ENCODE measurements at regions not wholly inside any gene's neighbourhood (a gene's known extent, or its start where the extent isn't known, plus 50 kb on each side); places are given as distances from the start of the nearest gene placed in this dataset.

- TF ChIP-seq, protein P1, sequence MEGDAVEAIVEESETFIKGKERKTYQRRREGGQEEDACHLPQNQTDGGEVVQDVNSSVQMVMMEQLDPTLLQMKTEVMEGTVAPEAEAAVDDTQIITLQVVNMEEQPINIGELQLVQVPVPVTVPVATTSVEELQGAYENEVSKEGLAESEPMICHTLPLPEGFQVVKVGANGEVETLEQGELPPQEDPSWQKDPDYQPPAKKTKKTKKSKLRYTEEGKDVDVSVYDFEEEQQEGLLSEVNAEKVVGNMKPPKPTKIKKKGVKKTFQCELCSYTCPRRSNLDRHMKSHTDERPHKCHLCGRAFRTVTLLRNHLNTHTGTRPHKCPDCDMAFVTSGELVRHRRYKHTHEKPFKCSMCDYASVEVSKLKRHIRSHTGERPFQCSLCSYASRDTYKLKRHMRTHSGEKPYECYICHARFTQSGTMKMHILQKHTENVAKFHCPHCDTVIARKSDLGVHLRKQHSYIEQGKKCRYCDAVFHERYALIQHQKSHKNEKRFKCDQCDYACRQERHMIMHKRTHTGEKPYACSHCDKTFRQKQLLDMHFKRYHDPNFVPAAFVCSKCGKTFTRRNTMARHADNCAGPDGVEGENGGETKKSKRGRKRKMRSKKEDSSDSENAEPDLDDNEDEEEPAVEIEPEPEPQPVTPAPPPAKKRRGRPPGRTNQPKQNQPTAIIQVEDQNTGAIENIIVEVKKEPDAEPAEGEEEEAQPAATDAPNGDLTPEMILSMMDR (IDR thresholded peaks at IDR 0.05; ENCODE audit: extremely low read depth, insufficient read depth, missing control alignments): no peak
- in situ Hi-C loops (cut with MboI; ENCODE audit: low pct_unique_long_range_greater_than_20kb, low sequenced_read_pairs, unreplicated experiment): no loop called here
- no peak for DNase-seq (ENCODE audit: low spot score)
Observed at GRCh38 chr1:105416261-105416660, 1640.2 kb upstream of the PRMT6 start.

DNA sequence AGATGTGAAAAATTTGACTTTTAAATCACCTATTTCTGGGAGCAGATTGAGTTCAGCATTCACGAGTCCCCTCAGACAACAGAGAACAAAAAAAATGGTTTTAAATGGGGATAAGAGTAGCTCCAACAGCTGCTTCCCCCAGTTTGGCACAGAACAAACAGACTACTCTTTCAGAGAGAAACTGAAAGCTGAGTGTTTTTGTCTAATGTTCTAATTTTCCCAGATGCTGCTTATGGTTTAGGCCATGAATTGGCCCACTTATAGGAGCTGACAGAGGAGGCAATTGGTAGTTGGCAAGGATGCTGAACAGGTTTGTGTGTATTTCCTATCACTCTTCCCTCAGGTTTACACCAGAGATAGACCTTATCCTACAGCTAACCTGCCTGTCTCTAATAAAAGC is 1637.4 kb upstream of the PRMT6 start:
- in situ Hi-C loops (cut with MboI; ENCODE audit: low pct_unique_long_range_greater_than_20kb, low sequenced_read_pairs, unreplicated experiment): no loop called here
- TF ChIP-seq, protein P1 (IDR thresholded peaks at IDR 0.05; ENCODE audit: extremely low read depth, insufficient read depth, missing control alignments): no peak
- DNase-seq (ENCODE audit: low spot score): no peak

DNA sequence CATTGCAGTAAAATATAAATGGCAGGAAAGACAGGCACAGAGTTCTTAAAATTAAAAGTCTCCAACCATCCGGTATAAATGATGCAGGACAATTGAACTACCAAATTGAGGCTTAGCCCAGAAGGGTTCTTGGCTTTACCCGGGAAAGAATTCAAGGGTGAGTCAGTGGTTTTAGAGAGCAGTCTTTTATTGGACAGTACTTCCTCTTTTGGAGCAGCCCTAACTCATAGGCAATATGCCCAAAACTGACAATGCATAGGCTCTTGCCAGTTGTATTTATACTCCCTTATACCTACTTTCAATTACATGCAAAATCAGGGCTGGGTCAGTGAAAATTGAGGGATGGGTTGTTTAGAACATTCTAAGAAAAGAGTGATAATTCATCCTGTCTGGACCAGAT is 1628.9 kb upstream of the PRMT6 start:
- in situ Hi-C loops (cut with MboI; ENCODE audit: low pct_unique_long_range_greater_than_20kb, low sequenced_read_pairs, unreplicated experiment): no loop called here
- no peak for DNase-seq (ENCODE audit: low spot score)

GRCh38 chr1:105436589-105437259 is 1619.8 kb upstream of the PRMT6 start:
- in situ Hi-C loops (cut with MboI; ENCODE audit: low pct_unique_long_range_greater_than_20kb, low sequenced_read_pairs, unreplicated experiment): no loop called here
- TF ChIP-seq, protein P1 (IDR thresholded peaks at IDR 0.05; ENCODE audit: extremely low read depth, insufficient read depth, missing control alignments): no peak
- DNase-seq (ENCODE audit: low spot score): no peak

More for the DNA sequence above, 1628.9 kb upstream of the PRMT6 start:
- TF ChIP-seq, protein P1 (IDR thresholded peaks at IDR 0.05; ENCODE audit: extremely low read depth, insufficient read depth, missing control alignments): no peak

- TF ChIP-seq, protein P1 (IDR thresholded peaks at IDR 0.05; ENCODE audit: extremely low read depth, insufficient read depth, missing control alignments): no peak
- in situ Hi-C loops (cut with MboI; ENCODE audit: low pct_unique_long_range_greater_than_20kb, low sequenced_read_pairs, unreplicated experiment): no loop called here
- DNase-seq (ENCODE audit: low spot score): no peak
Observed at GRCh38 chr1:105437847-105438246, 1618.6 kb upstream of the PRMT6 start.

DNA sequence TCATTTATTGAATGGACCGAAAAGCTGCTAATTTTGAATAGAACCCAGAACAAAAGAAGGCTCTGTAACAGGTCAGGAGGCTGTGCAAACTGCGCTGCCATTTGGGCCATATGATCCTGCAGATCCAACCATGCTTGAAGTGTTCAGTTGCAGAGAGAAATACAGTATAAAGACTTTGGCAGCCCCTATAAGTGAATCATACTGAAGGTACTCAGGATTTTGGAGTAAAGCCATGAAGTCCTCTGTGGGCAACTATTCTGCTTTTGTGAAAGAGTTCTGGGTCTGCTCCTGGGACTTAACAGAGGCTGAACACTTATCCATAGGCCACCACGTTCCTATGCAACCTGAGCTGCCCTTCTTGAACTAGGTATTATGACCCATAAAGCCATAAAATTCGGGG is 1613.6 kb upstream of the PRMT6 start:
- no peak for DNase-seq (ENCODE audit: low spot score)
- TF ChIP-seq, protein P1 (IDR thresholded peaks at IDR 0.05; ENCODE audit: extremely low read depth, insufficient read depth, missing control alignments): no peak
- in situ Hi-C loops (cut with MboI; ENCODE audit: low pct_unique_long_range_greater_than_20kb, low sequenced_read_pairs, unreplicated experiment): no loop called here

All from GM13977 (cell line).